Gastroesophageal sphincter (tissue), 3 donors: ENCODE measurements at regions not wholly inside any gene's neighbourhood (a gene's known extent, or its start where the extent isn't known, plus 50 kb on each side); places are given as distances from the start of the nearest gene placed in this dataset.
"Not testable (repeated sequence)": the region's sequence is repeated elsewhere in the genome, so short reads cannot be mapped to it uniquely, and the experiment has no call there.

ENCODE experiments used
- EP300 ChIP-seq: sonication (generic); formaldehyde crosslinking; IDR thresholded peaks from one replicate; pipeline ENCODE4 v1.6.1; 2017; ENCODE audit warnings: antibody characterized with exemption, mild to moderate bottlenecking
- POLR2A ChIP-seq, 2 donors: fragments of 450-650 bp; IDR thresholded peaks; one replicate each; pipeline ENCODE4 v1.6.1; 2017; ENCODE audit warnings: antibody characterized with exemption in 2 of 2, mild to moderate bottlenecking in 2 of 2, moderate library complexity in 1 of 2
- POLR2AphosphoS5 ChIP-seq: sonication (generic); formaldehyde crosslinking; IDR thresholded peaks from one replicate; pipeline ENCODE4 v1.6.1; 2017; ENCODE audit warnings: antibody characterized with exemption
- TF ChIP-seq, protein P1 (sequence below), 4 experiments: fragments of 200-600 bp in 2 of 4; fragments of 450-650 bp in 2 of 4; sonication (generic) in 1 of 4; IDR thresholded peaks; one replicate each; pipeline ENCODE4 v1.5.1; 2017 to 2019; ENCODE audit warnings: antibody characterized with exemption in 4 of 4, mild to moderate bottlenecking in 2 of 4, moderate library complexity in 2 of 4

DNA sequence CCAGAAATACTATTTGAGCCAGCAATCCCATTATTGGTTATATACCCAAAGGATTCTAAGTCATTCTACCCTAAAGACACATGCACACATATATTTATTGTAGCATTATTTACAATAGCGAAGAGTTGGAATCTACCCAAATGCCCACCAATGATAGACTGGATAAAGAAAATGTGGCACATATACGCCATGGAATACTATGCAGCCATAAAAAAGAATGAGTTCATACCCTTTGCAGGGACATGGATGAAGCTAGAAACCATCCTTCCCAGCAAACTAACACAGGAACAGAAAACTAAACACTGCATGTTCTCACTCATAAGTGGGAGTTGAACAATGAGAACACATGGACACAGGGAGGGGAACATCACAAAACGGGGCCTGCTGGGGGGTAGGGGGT lies 125.5 kb upstream of the EPB41L4A start:
- TF ChIP-seq POLR2A (IDR thresholded peaks at IDR 0.05); POLR2AphosphoS5; EP300: not testable (repeated sequence)
- TF ChIP-seq, protein P1, sequence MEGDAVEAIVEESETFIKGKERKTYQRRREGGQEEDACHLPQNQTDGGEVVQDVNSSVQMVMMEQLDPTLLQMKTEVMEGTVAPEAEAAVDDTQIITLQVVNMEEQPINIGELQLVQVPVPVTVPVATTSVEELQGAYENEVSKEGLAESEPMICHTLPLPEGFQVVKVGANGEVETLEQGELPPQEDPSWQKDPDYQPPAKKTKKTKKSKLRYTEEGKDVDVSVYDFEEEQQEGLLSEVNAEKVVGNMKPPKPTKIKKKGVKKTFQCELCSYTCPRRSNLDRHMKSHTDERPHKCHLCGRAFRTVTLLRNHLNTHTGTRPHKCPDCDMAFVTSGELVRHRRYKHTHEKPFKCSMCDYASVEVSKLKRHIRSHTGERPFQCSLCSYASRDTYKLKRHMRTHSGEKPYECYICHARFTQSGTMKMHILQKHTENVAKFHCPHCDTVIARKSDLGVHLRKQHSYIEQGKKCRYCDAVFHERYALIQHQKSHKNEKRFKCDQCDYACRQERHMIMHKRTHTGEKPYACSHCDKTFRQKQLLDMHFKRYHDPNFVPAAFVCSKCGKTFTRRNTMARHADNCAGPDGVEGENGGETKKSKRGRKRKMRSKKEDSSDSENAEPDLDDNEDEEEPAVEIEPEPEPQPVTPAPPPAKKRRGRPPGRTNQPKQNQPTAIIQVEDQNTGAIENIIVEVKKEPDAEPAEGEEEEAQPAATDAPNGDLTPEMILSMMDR (IDR thresholded peaks at IDR 0.05), result not testable (repeated sequence)
